ENCODE measurements at regions not wholly inside any gene's neighbourhood (a gene's known extent, or its start where the extent isn't known, plus 50 kb on each side); places are given as distances from the start of the nearest gene placed in this dataset.

DNA sequence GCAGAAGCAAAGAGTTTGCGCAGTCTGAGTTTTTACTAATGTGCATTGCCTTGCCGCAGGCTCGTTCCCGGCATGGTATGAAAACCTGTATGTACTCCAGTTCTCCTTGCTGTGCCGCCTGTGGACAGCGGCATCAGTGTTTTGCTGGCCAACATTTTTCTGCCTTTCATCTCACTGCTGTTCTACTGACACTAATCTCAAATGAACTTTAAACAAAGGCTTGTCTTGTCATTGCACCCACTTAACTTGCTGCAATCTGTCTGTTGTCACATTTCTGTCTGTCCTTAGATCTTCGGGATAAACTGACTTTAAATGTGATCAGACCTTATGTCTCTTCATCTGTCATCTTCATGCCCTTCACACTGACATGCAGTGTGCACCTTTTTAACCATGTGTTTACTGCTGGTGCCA is 71.7 kb upstream of the ZNRF2 start:
- Histone ChIP-seq H3K27ac (no peak overlapping the region), H3K4me2 (ENCODE audit: unreplicated experiment) (no peak overlapping the region), H3K9me2 (ENCODE audit: insufficient read depth) (no peaks in the 10 kb centered on the region), H3K4me1 (ENCODE audit: insufficient read depth) (no peaks in the 10 kb centered on the region), H3K4me3 (no peak overlapping the region), H3F3A (ENCODE audit: insufficient read depth) (no peaks in the 10 kb centered on the region), H3K9me3 (ENCODE audit: low read depth) (no peaks in the 10 kb centered on the region), H2AFZ (no peak overlapping the region), H3K79me2 (ENCODE audit: insufficient read depth) (no peaks in the 10 kb centered on the region), H3K9ac (no peak overlapping the region), H4K20me1 (ENCODE audit: insufficient read depth) (no peaks in the 10 kb centered on the region), H3K27me3 (replicated peaks; ENCODE audit: insufficient read depth) (no peaks in the 10 kb centered on the region), H3K36me3 (ENCODE audit: low read depth) (no peaks in the 10 kb centered on the region)
- DNase-seq = no peak
- 62 to 65% methylated on average over 7 of the region's 7 CpGs for WGBS, 2 experiments (ENCODE audit: low coverage in 1 of 2, low lambda C conversion rate in 2 of 2, missing lambda C conversion rate in 2 of 2)
- in situ Hi-C loops (cut with MboI) = no loop called here
- TF ChIP-seq EZH2phosphoT487 (IDR thresholded peaks at IDR 0.05; ENCODE audit: insufficient read depth, low read depth) (no peak), EZH2 (IDR thresholded peaks at IDR 0.05; ENCODE audit: insufficient read depth, poor library complexity, severe bottlenecking) (no peak)

DNA sequence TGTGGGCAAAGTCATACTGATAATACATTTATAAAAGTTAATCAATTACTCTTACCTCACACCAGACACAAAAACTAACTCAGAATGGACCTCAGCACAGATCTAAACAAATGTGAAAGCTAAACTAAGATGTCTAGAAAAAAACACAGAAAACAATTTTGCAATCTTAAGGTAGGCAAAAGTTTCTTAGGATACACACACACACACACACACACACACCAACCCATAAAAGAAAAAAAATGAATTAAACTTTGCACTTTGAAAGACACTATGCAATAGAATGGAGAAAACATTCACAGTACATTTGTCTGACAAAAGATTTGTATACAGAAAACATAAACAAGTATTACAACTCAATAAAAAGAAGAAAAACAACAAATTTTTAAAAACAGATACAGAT is 70.8 kb upstream of the ZNRF2 start:
- no peaks in the 10 kb centered on the region for H3K36me3 ChIP-seq (ENCODE audit: low read depth)
- no peak overlapping the region for H3K4me2 ChIP-seq (ENCODE audit: unreplicated experiment)
- TF ChIP-seq EZH2 (IDR thresholded peaks at IDR 0.05; ENCODE audit: insufficient read depth, poor library complexity, severe bottlenecking) = no peak
- no peak for TF ChIP-seq EZH2phosphoT487 (IDR thresholded peaks at IDR 0.05; ENCODE audit: insufficient read depth, low read depth)
- no peak overlapping the region for H2AFZ ChIP-seq
- no peaks in the 10 kb centered on the region for H3K4me1 ChIP-seq (ENCODE audit: insufficient read depth)
- no peaks in the 10 kb centered on the region for H4K20me1 ChIP-seq (ENCODE audit: insufficient read depth)
- in situ Hi-C loops (cut with MboI) = no loop called here
- H3K79me2 ChIP-seq (ENCODE audit: insufficient read depth) = no peaks in the 10 kb centered on the region
- H3K9me2 ChIP-seq (ENCODE audit: insufficient read depth) = no peaks in the 10 kb centered on the region
- DNase-seq = no peak
- H3K27me3 ChIP-seq (replicated peaks; ENCODE audit: insufficient read depth) = no peaks in the 10 kb centered on the region
- H3K9me3 ChIP-seq (ENCODE audit: low read depth) = no peaks in the 10 kb centered on the region
- H3K4me3 ChIP-seq = no peak overlapping the region
- no peak overlapping the region for H3K9ac ChIP-seq
- H3K27ac ChIP-seq = no peak overlapping the region
- H3F3A ChIP-seq (ENCODE audit: insufficient read depth) = no peaks in the 10 kb centered on the region

DNA sequence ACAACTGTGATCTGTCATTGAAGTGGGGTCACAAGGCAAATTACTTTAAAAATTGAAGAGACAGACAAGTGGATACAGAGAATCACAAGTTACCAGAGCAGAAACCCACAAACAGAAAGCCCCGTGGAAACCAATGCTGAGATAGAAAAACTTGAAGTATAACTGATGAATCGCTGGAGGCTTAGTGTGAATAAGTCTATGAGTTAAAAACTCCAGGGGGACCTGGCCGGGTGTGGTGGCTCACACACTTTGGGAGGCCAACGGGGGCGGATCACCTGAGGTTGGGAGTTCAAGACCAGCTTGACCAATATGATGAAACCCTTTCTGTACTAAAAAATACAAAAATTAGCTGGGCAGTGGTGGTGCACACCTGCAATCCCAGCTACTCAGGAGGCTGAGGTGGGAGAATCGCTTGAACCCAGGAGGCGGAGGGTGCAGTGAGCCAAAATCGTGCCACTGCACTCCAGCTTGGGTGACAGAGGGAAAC is 69.7 kb upstream of the ZNRF2 start:
- no peak for TF ChIP-seq EZH2 (IDR thresholded peaks at IDR 0.05; ENCODE audit: insufficient read depth, poor library complexity, severe bottlenecking)
- no peak for TF ChIP-seq EZH2phosphoT487 (IDR thresholded peaks at IDR 0.05; ENCODE audit: insufficient read depth, low read depth)
- no peaks in the 10 kb centered on the region for H3F3A ChIP-seq (ENCODE audit: insufficient read depth)
- WGBS, 2 experiments (ENCODE audit: low coverage in 1 of 2, low lambda C conversion rate in 2 of 2, missing lambda C conversion rate in 2 of 2) = 78 to 82% methylated on average over 8 of the region's 8 CpGs
- no peak overlapping the region for H3K9ac ChIP-seq
- no peaks in the 10 kb centered on the region for H3K9me3 ChIP-seq (ENCODE audit: low read depth)
- no peak overlapping the region for H3K4me2 ChIP-seq (ENCODE audit: unreplicated experiment)
- H3K36me3 ChIP-seq (ENCODE audit: low read depth) = no peaks in the 10 kb centered on the region
- no peak overlapping the region for H3K27ac ChIP-seq
- in situ Hi-C loops (cut with MboI) = no loop called here
- H2AFZ ChIP-seq = no peak overlapping the region
- H3K79me2 ChIP-seq (ENCODE audit: insufficient read depth) = no peaks in the 10 kb centered on the region
- no peaks in the 10 kb centered on the region for H3K4me1 ChIP-seq (ENCODE audit: insufficient read depth)
- H3K27me3 ChIP-seq (replicated peaks; ENCODE audit: insufficient read depth) = no peaks in the 10 kb centered on the region
- H4K20me1 ChIP-seq (ENCODE audit: insufficient read depth) = no peaks in the 10 kb centered on the region
- no peak for DNase-seq
- no peaks in the 10 kb centered on the region for H3K9me2 ChIP-seq (ENCODE audit: insufficient read depth)
- no peak overlapping the region for H3K4me3 ChIP-seq

DNA sequence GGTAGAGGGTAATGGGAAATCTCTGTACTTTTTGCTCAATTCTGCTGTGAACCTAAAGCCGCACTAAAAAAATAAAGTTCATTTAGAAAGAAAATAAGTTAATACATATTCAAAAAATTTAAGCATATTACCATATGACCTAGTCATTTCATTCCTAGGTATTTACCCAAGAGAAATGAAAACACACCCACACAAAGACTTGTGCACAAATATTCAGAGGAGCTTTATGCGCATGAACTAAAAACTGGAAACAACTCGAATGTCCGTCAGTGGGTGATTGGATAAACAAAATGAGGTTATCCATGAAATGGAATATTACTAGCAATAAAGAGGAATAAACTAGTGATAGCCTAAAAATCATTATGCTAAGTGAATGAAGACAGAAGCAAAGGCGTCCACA is 62.6 kb upstream of the ZNRF2 start:
- Histone ChIP-seq H3K36me3 (ENCODE audit: low read depth) (no peaks in the 10 kb centered on the region), H3K4me1 (ENCODE audit: insufficient read depth) (peaks cover 24% of the 10 kb centered on the region), H3K4me3 (no peak overlapping the region), H2AFZ (no peak overlapping the region), H3K9ac (no peak overlapping the region), H3K79me2 (ENCODE audit: insufficient read depth) (no peaks in the 10 kb centered on the region), H3K4me2 (ENCODE audit: unreplicated experiment) (no peak overlapping the region), H3K27me3 (replicated peaks; ENCODE audit: insufficient read depth) (no peaks in the 10 kb centered on the region), H3K27ac (no peak overlapping the region), H3K9me2 (ENCODE audit: insufficient read depth) (no peaks in the 10 kb centered on the region), H3K9me3 (ENCODE audit: low read depth) (no peaks in the 10 kb centered on the region), H4K20me1 (ENCODE audit: insufficient read depth) (no peaks in the 10 kb centered on the region), H3F3A (ENCODE audit: insufficient read depth) (peaks cover 30% of the 10 kb centered on the region)
- WGBS, 2 experiments (ENCODE audit: low coverage in 1 of 2, low lambda C conversion rate in 2 of 2, missing lambda C conversion rate in 2 of 2) = 93 to 94% methylated on average over 5 of the region's 5 CpGs
- in situ Hi-C loops (cut with MboI) = no loop called here
- DNase-seq = no peak
- TF ChIP-seq EZH2phosphoT487 (IDR thresholded peaks at IDR 0.05; ENCODE audit: insufficient read depth, low read depth) = no peak
- TF ChIP-seq EZH2 (IDR thresholded peaks at IDR 0.05; ENCODE audit: insufficient read depth, poor library complexity, severe bottlenecking) = no peak

Data from GM23248 (cell line).